H9 (cell line): ENCODE measurements at regions not wholly inside any gene's neighbourhood (a gene's known extent, or its start where the extent isn't known, plus 50 kb on each side); places are given as distances from the start of the nearest gene placed in this dataset.

Source experiments
- DNase-seq: peaks from one replicate; pipeline ENCODE4 v3.0.0-alpha.2; 2017
- H2AFZ ChIP-seq: one replicate; pipeline ENCODE4 v1.6.1; 2013; ENCODE audit warnings: mild to moderate bottlenecking, low read length, control low read depth, moderate library complexity
- H2AK5ac ChIP-seq: 2 replicates; pipeline ENCODE4 v1.6.1; 2013; ENCODE audit warnings: low read length, control low read depth, mixed read lengths; ENCODE audit not compliant: insufficient read length
- H2BK120ac ChIP-seq: one replicate; pipeline ENCODE4 v1.6.1; 2013; ENCODE audit warnings: low read depth, mild to moderate bottlenecking, low read length, control low read depth, inconsistent platforms; ENCODE audit not compliant: poor library complexity, severe bottlenecking
- H2BK12ac ChIP-seq: 2 replicates; pipeline ENCODE4 v1.6.1; 2013; ENCODE audit warnings: low read length, control low read depth, mixed read lengths, low read depth; ENCODE audit not compliant: insufficient read length
- H2BK15ac ChIP-seq: 2 replicates; pipeline ENCODE4 v1.6.1; 2013; ENCODE audit warnings: low read depth, low read length, control low read depth
- H2BK20ac ChIP-seq: one replicate; pipeline ENCODE4 v1.6.1; 2013; ENCODE audit warnings: low read depth, mild to moderate bottlenecking, low read length, control low read depth, inconsistent platforms; ENCODE audit not compliant: poor library complexity, severe bottlenecking
- H2BK5ac ChIP-seq: 2 replicates; pipeline ENCODE4 v1.6.1; 2013; ENCODE audit warnings: low read length, control low read depth, mixed read lengths; ENCODE audit not compliant: insufficient read length
- H3K14ac ChIP-seq: 2 replicates; pipeline ENCODE4 v1.6.1; 2013; ENCODE audit warnings: low read length, control low read depth; ENCODE audit not compliant: insufficient read depth
- H3K18ac ChIP-seq: 2 replicates; pipeline ENCODE4 v1.6.1; 2013; ENCODE audit warnings: low read depth, mild to moderate bottlenecking, mixed read lengths, low read length, control low read depth; ENCODE audit not compliant: insufficient read length
- H3K23ac ChIP-seq: 2 replicates; pipeline ENCODE4 v1.6.1; 2013; ENCODE audit warnings: low read length, control low read depth, mixed read lengths, low read depth; ENCODE audit not compliant: insufficient read length
- H3K23me2 ChIP-seq: 2 replicates; pipeline ENCODE4 v1.6.1; 2013; ENCODE audit warnings: low read depth, mild to moderate bottlenecking, mixed read lengths, low read length, control low read depth; ENCODE audit not compliant: insufficient read length, poor library complexity, severe bottlenecking
- H3K27ac ChIP-seq: 2 replicates; pipeline ENCODE4 v1.5.1; 2013; ENCODE audit warnings: low read length, control low read depth, mixed read lengths, low read depth; ENCODE audit not compliant: insufficient read length
- H3K27me3 ChIP-seq: 2 replicates; pipeline ENCODE4 v1.6.1; 2013; ENCODE audit warnings: low read length, control low read depth, inconsistent platforms; ENCODE audit not compliant: insufficient read depth
- H3K4ac ChIP-seq: 2 replicates; pipeline ENCODE4 v1.6.1; 2013; ENCODE audit warnings: low read depth, mild to moderate bottlenecking, control low read depth, inconsistent platforms, low read length, moderate library complexity
- H3K4me1 ChIP-seq: 2 replicates; pipeline ENCODE4 v1.6.1; 2013; ENCODE audit warnings: low read length, control low read depth, inconsistent platforms; ENCODE audit not compliant: insufficient read depth
- H3K4me2 ChIP-seq: 2 replicates; pipeline ENCODE4 v1.6.1; 2013; ENCODE audit warnings: low read length, control low read depth, mixed read lengths; ENCODE audit not compliant: insufficient read length, insufficient read depth
- H3K56ac ChIP-seq: 2 replicates; pipeline ENCODE4 v1.6.1; 2013; ENCODE audit warnings: low read depth, mild to moderate bottlenecking, mixed read lengths, low read length, control low read depth; ENCODE audit not compliant: insufficient read length
- H3K79me1 ChIP-seq: 2 replicates; pipeline ENCODE4 v1.6.1; 2013; ENCODE audit warnings: low read depth, mild to moderate bottlenecking, moderate library complexity, low read length, control low read depth, inconsistent platforms; ENCODE audit not compliant: insufficient read depth, poor library complexity, severe bottlenecking
- H3K79me2 ChIP-seq: 2 replicates; pipeline ENCODE4 v1.6.1; 2013; ENCODE audit warnings: low read length, control low read depth, inconsistent platforms; ENCODE audit not compliant: insufficient read depth
- H3K9ac ChIP-seq: 2 replicates; pipeline ENCODE4 v1.6.1; 2013; ENCODE audit warnings: low read length, control low read depth, mixed read lengths; ENCODE audit not compliant: insufficient read length; ENCODE audit errors: extremely low read depth
- H3K9me3 ChIP-seq: one replicate; pipeline ENCODE4 v1.6.1; 2013; ENCODE audit warnings: low read depth, low read length, inconsistent platforms; ENCODE audit not compliant: control insufficient read depth
- H3T11ph ChIP-seq: one replicate; pipeline ENCODE4 v1.6.1; 2013; ENCODE audit warnings: mild to moderate bottlenecking, low read length, control low read depth, inconsistent platforms
- H4K20me1 ChIP-seq: one replicate; pipeline ENCODE4 v1.6.1; 2013; ENCODE audit not compliant: control insufficient read depth, insufficient read length, insufficient read depth
- H4K5ac ChIP-seq: 2 replicates; pipeline ENCODE4 v1.6.1; 2013; ENCODE audit warnings: low read depth, mild to moderate bottlenecking, mixed read lengths, low read length, control low read depth; ENCODE audit not compliant: insufficient read length
- H4K8ac ChIP-seq: replicated peaks from 2 replicates; pipeline ENCODE4 v1.6.1; 2013; ENCODE audit warnings: low read length, control low read depth, mixed read lengths, low read depth; ENCODE audit not compliant: insufficient read length
- H4K91ac ChIP-seq: 2 replicates; pipeline ENCODE4 v1.6.1; 2013; ENCODE audit warnings: low read depth, mild to moderate bottlenecking, moderate library complexity, mixed read lengths, low read length, control low read depth; ENCODE audit not compliant: insufficient read length
- H3K27ac Mint-ChIP-seq, 3 experiments: 2 replicates in 2 of 3; 3 replicates in 1 of 3; pipeline ENCODE4 v1.8.0; 2020 to 2021; ENCODE audit warnings: mixed read lengths in 3 of 3, mild to moderate bottlenecking in 1 of 3, moderate library complexity in 1 of 3
- H3K27me3 Mint-ChIP-seq: 2 replicates; pipeline ENCODE4 v1.8.0; 2021; ENCODE audit warnings: low read depth, mild to moderate bottlenecking, moderate library complexity, mixed read lengths
- H3K36me3 Mint-ChIP-seq, 3 experiments: 2 replicates in 2 of 3; 3 replicates in 1 of 3; pipeline ENCODE4 v1.8.0; 2020 to 2021; ENCODE audit warnings: low read depth in 3 of 3, mixed read lengths in 3 of 3; ENCODE audit not compliant: insufficient read depth in 1 of 3
- H3K4me1 Mint-ChIP-seq, 2 experiments: 2 replicates each; pipeline ENCODE4 v1.8.0; 2020; ENCODE audit warnings: mixed read lengths in 2 of 2
- H3K4me3 Mint-ChIP-seq, 2 experiments: 2 replicates in 1 of 2; 3 replicates in 1 of 2; pipeline ENCODE4 v1.8.0; 2020 to 2021; ENCODE audit warnings: mild to moderate bottlenecking in 2 of 2, mixed read lengths in 2 of 2, moderate library complexity in 1 of 2
- H3K9me3 Mint-ChIP-seq, 2 experiments: 2 replicates in 1 of 2; 3 replicates in 1 of 2; pipeline ENCODE4 v1.8.0; 2020; ENCODE audit warnings: mild to moderate bottlenecking in 2 of 2, mixed read lengths in 2 of 2, moderate library complexity in 1 of 2
- CTCF ChIP-seq: fragments of 200-600 bp; sonication (generic); conservative IDR thresholded peaks from 3 replicates; pipeline ENCODE4 v1.8.0; 2021; ENCODE audit warnings: antibody characterized with exemption, mild to moderate bottlenecking
- WGBS: extraction: QIAGEN DNeasy Blood & Tissue Kit; methylation state at CpG from one replicate; pipeline ENCODE4 v1.1.7; 2013; ENCODE audit warnings: missing lambda C conversion rate, low lambda C conversion rate, mixed read lengths; ENCODE audit not compliant: insufficient read length; ENCODE audit errors: extremely low coverage; 5-methylcytosine and 5-hydroxymethylcytosine counted together

GRCh38 chr18:39238981-39239660 is 1673.5 kb upstream of the CELF4 start:
- Histone ChIP-seq H3K23me2 (no peaks in the 10 kb centered on the region), H2AFZ (no peak overlapping the region), H3K56ac (no peak overlapping the region), H2BK12ac (no peak overlapping the region), H4K5ac (no peak overlapping the region), H3K4me1 (no peaks in the 10 kb centered on the region), H4K8ac (no peak overlapping the region), H3K4ac (no peak overlapping the region), H3K9ac (no peak overlapping the region), H3K18ac (no peak overlapping the region), H3K27ac (no peak overlapping the region), H2BK15ac (no peak overlapping the region), H3K27me3 (no peaks in the 10 kb centered on the region), H2BK120ac (no peak overlapping the region), H3T11ph (no peak overlapping the region), H3K79me1 (no peaks in the 10 kb centered on the region), H2AK5ac (no peak overlapping the region), H4K91ac (no peak overlapping the region), H3K23ac (no peak overlapping the region), H2BK5ac (no peak overlapping the region), H3K9me3 (peaks cover 9% of the 10 kb centered on the region), H3K4me2 (no peak overlapping the region), H3K14ac (no peak overlapping the region), H3K79me2 (no peaks in the 10 kb centered on the region), H4K20me1 (no peaks in the 10 kb centered on the region), H2BK20ac (no peak overlapping the region)
- no peak for DNase-seq
- H3K27me3 Mint-ChIP-seq = no peaks in the 10 kb centered on the region
- H3K4me3 Mint-ChIP-seq = no peak overlapping the region
- no peak for TF ChIP-seq CTCF
- no CpG with 5 or more reads among the region's 5 CpGs for WGBS
- no peaks in the 10 kb centered on the region for H3K4me1 Mint-ChIP-seq
- peaks cover 10 to 14% (median 11%) of the 10 kb centered on the region in 3 experiments for H3K36me3 Mint-ChIP-seq
- H3K27ac Mint-ChIP-seq = no peak overlapping the region
- H3K9me3 Mint-ChIP-seq = peaks cover 13 to 15% of the 10 kb centered on the region in 2 experiments
